Thoracic aorta (tissue), 2 donors: ENCODE measurements at regions not wholly inside any gene's neighbourhood (a gene's known extent, or its start where the extent isn't known, plus 50 kb on each side); places are given as distances from the start of the nearest gene placed in this dataset.

ENCODE experiments used
- ATAC-seq: fragments of 150-250 bp; one replicate; pipeline ENCODE4 v1.8.0; 2017; ENCODE audit warnings: low read depth; ENCODE audit not compliant: insufficient number of reproducible peaks, low FRiP score
- DNase-seq: peaks from one replicate; pipeline ENCODE4 v3.0.0-alpha.2; 2020; ENCODE audit warnings: low spot score
- H3K27ac ChIP-seq, 2 donors: fragments of 200-600 bp; sonication (generic); 1 replicate in 1 of 2; 2 replicates in 1 of 2; pipeline ENCODE4 v1.5.1; 2016; ENCODE audit warnings: mild to moderate bottlenecking in 2 of 2, moderate library complexity in 2 of 2
- H3K27me3 ChIP-seq: fragments of 200-600 bp; sonication (generic); replicated peaks from 2 replicates; pipeline ENCODE4 v1.6.0; 2016; ENCODE audit warnings: mild to moderate bottlenecking; ENCODE audit not compliant: insufficient read depth
- H3K36me3 ChIP-seq: fragments of 200-600 bp; sonication (generic); one replicate; pipeline ENCODE4 v1.5.1; 2016
- H3K4me1 ChIP-seq, 2 donors: fragments of 200-600 bp; sonication (generic); 1 replicate in 1 of 2; 2 replicates in 1 of 2; pipeline versions ENCODE4 v1.5.1 to v1.6.0; 2016; ENCODE audit warnings: low read depth in 2 of 2, mild to moderate bottlenecking in 1 of 2; ENCODE audit not compliant: control insufficient read depth in 1 of 2
- H3K4me3 ChIP-seq: fragments of 200-600 bp; sonication (generic); 2 replicates; pipeline ENCODE4 v1.5.1; 2016; ENCODE audit warnings: mild to moderate bottlenecking
- H3K9me3 ChIP-seq: fragments of 200-600 bp; sonication (generic); 2 replicates; pipeline ENCODE4 v1.5.1; 2016
- CTCF ChIP-seq: fragments of 200-600 bp; sonication (generic); IDR thresholded peaks from one replicate; pipeline ENCODE4 v1.5.1; 2019; ENCODE audit warnings: antibody characterized with exemption

GRCh38 chr11:28728666-28729065 lies 620.5 kb downstream of the METTL15 start:
- DNase-seq (no peak), ATAC-seq (no peak)
- H3K9me3 ChIP-seq: no peaks in the 10 kb centered on the region
- H3K27ac ChIP-seq: no peak overlapping the region
- H3K4me1 ChIP-seq: peaks cover 0 to 8% of the 10 kb centered on the region in 2 donors
- no peaks in the 10 kb centered on the region for H3K27me3 ChIP-seq
- H3K36me3 ChIP-seq: no peaks in the 10 kb centered on the region
- no peak overlapping the region for H3K4me3 ChIP-seq
- TF ChIP-seq CTCF: no peak

- Histone ChIP-seq H3K9me3 (no peaks in the 10 kb centered on the region), H3K4me3 (no peak overlapping the region)
- no peak for DNase-seq
These were observed 619.1 kb downstream of the METTL15 start for GRCh38 chr11:28727254-28727653.

GRCh38 chr11:28726432-28726831 lies 618.2 kb downstream of the METTL15 start:
- no peaks in the 10 kb centered on the region for H3K9me3 ChIP-seq
- H3K27ac ChIP-seq: no peak overlapping the region
- no peak for ATAC-seq
- no peaks in the 10 kb centered on the region for H3K27me3 ChIP-seq
- peaks cover 0 to 8% of the 10 kb centered on the region in 2 donors for H3K4me1 ChIP-seq
- no peak for TF ChIP-seq CTCF
- no peak overlapping the region for H3K4me3 ChIP-seq
- DNase-seq: no peak
- H3K36me3 ChIP-seq: no peaks in the 10 kb centered on the region

More at GRCh38 chr11:28727254-28727653, 619.1 kb downstream of the METTL15 start:
- no peak for ATAC-seq
- no peaks in the 10 kb centered on the region for H3K27me3 ChIP-seq
- TF ChIP-seq CTCF: no peak
- H3K36me3 ChIP-seq: no peaks in the 10 kb centered on the region
- H3K4me1 ChIP-seq: peaks cover 0 to 8% of the 10 kb centered on the region in 2 donors
- no peak overlapping the region for H3K27ac ChIP-seq

- no peak for TF ChIP-seq CTCF
- Histone ChIP-seq H3K36me3 (no peaks in the 10 kb centered on the region), H3K27ac (no peak overlapping the region), H3K4me1 (no peaks in the 10 kb centered on the region), H3K27me3 (no peaks in the 10 kb centered on the region), H3K9me3 (no peaks in the 10 kb centered on the region), H3K4me3 (no peak overlapping the region)
- DNase-seq: no peak
- ATAC-seq: no peak
These were observed 607.5 kb downstream of the METTL15 start for GRCh38 chr11:28715726-28716125.

GRCh38 chr11:28713850-28714249 lies 605.7 kb downstream of the METTL15 start:
- no peak for TF ChIP-seq CTCF
- Histone ChIP-seq H3K9me3 (no peaks in the 10 kb centered on the region), H3K4me1 (no peaks in the 10 kb centered on the region), H3K4me3 (no peak overlapping the region), H3K27me3 (no peaks in the 10 kb centered on the region), H3K27ac (no peak overlapping the region), H3K36me3 (no peaks in the 10 kb centered on the region)
- DNase-seq: no peak
- ATAC-seq: no peak
